Prostate gland (tissue), 2 donors: ENCODE measurements at regions not wholly inside any gene's neighbourhood (a gene's known extent, or its start where the extent isn't known, plus 50 kb on each side); places are given as distances from the start of the nearest gene placed in this dataset.

Source experiments
- CTCF ChIP-seq, 4 experiments: fragments of 200-600 bp in 2 of 4; fragments of 450-650 bp in 2 of 4; sonication (generic) in 2 of 4; IDR thresholded peaks; 1 replicate in 3 of 4; 2 replicates in 1 of 4; pipeline ENCODE4 v1.5.1; 2016 to 2019; ENCODE audit warnings: antibody characterized with exemption in 4 of 4, mild to moderate bottlenecking in 2 of 4, moderate library complexity in 2 of 4
- POLR2A ChIP-seq: fragments of 450-650 bp; IDR thresholded peaks from one replicate; pipeline ENCODE4 v1.6.1; 2016; ENCODE audit warnings: antibody characterized with exemption, mild to moderate bottlenecking
- POLR2AphosphoS5 ChIP-seq: sonication (generic); formaldehyde crosslinking; IDR thresholded peaks from one replicate; pipeline ENCODE4 v1.6.1; 2017; ENCODE audit warnings: antibody characterized with exemption

GRCh38 chr5:17796142-17796541 is 161.9 kb downstream of the TAF11L14 start:
- no peak for TF ChIP-seq CTCF (IDR thresholded peaks at IDR 0.05)
- TF ChIP-seq POLR2AphosphoS5 = no peak
- no peak for TF ChIP-seq POLR2A
